ENCODE measurements at regions not wholly inside any gene's neighbourhood (a gene's known extent, or its start where the extent isn't known, plus 50 kb on each side); places are given as distances from the start of the nearest gene placed in this dataset.
"Not testable (repeated sequence)": the region's sequence is repeated elsewhere in the genome, so short reads cannot be mapped to it uniquely, and the experiment has no call there.

- no peak for DNase-seq (ENCODE audit: low read depth)
- no peak overlapping the region for H3K4me3 ChIP-seq (ENCODE audit: low read length)
- no peak for TF ChIP-seq CTCF (IDR thresholded peaks at IDR 0.05; ENCODE audit: insufficient read depth, low read depth, low read length, missing control alignments)
Observed at GRCh38 chr20:54736421-54736820, 261.0 kb downstream of the DOK5 start.

GRCh38 chr20:54733687-54734086 lies 258.3 kb downstream of the DOK5 start:
- H3K4me3 ChIP-seq (ENCODE audit: low read length), result no peak overlapping the region
- TF ChIP-seq CTCF (IDR thresholded peaks at IDR 0.05; ENCODE audit: insufficient read depth, low read depth, low read length, missing control alignments), result no peak
- no peak for DNase-seq (ENCODE audit: low read depth)

- DNase-seq (ENCODE audit: low read depth), result no peak
- TF ChIP-seq CTCF (IDR thresholded peaks at IDR 0.05; ENCODE audit: insufficient read depth, low read depth, low read length, missing control alignments), result no peak
- no peak overlapping the region for H3K4me3 ChIP-seq (ENCODE audit: low read length)
Observed at GRCh38 chr20:54727490-54727889, 252.1 kb downstream of the DOK5 start.

- H3K4me3 ChIP-seq (ENCODE audit: low read length), result no peak overlapping the region
- DNase-seq (ENCODE audit: low read depth), result no peak
- TF ChIP-seq CTCF (IDR thresholded peaks at IDR 0.05; ENCODE audit: insufficient read depth, low read depth, low read length, missing control alignments), result no peak
Observed at GRCh38 chr20:54726687-54727300, 251.4 kb downstream of the DOK5 start.

GRCh38 chr20:54725266-54725665 lies 249.9 kb downstream of the DOK5 start:
- not testable (repeated sequence) for H3K4me3 ChIP-seq (ENCODE audit: low read length); DNase-seq (ENCODE audit: low read depth)

GRCh38 chr20:54723723-54724122 lies 248.3 kb downstream of the DOK5 start:
- no peak overlapping the region for H3K4me3 ChIP-seq (ENCODE audit: low read length)
- TF ChIP-seq CTCF (IDR thresholded peaks at IDR 0.05; ENCODE audit: insufficient read depth, low read depth, low read length, missing control alignments), result no peak
- DNase-seq (ENCODE audit: low read depth), result no peak

- no peak for TF ChIP-seq CTCF (IDR thresholded peaks at IDR 0.05; ENCODE audit: insufficient read depth, low read depth, low read length, missing control alignments)
- DNase-seq (ENCODE audit: low read depth), result no peak
- H3K4me3 ChIP-seq (ENCODE audit: low read length), result no peak overlapping the region
Observed at GRCh38 chr20:54717983-54718382, 242.6 kb downstream of the DOK5 start.
